Endothelial cell of umbilical vein (primary cell): ENCODE measurements at regions not wholly inside any gene's neighbourhood (a gene's known extent, or its start where the extent isn't known, plus 50 kb on each side); places are given as distances from the start of the nearest gene placed in this dataset.

Experiments
- BruUV-seq: library from RNA; stranded (reverse); fragments of 400-500 nt; replicated peaks from 2 replicates; lab custom pipeline; 2021; lab: Mats Ljungman, UMichigan
- CTCF ChIA-PET: fragments of 300-600, 350-600 bp; sonication (Branson Sonifier 250); formaldehyde crosslinking; loops from one replicate; lab custom pipeline; 2021; ENCODE audit warnings: antibody characterized with exemption, inconsistent platforms; lab: Charles Lee
- POLR2A ChIA-PET: fragments of 300-600, 350-600 bp; sonication (Branson Sonifier 250); formaldehyde crosslinking; loops from one replicate; lab custom pipeline; 2021; ENCODE audit warnings: antibody characterized with exemption, inconsistent platforms; lab: Charles Lee
- DNase-seq: peaks from one replicate; pipeline ENCODE4 v3.0.0-alpha.2; 2011; ENCODE audit warnings: low read depth, low spot score
- FAIRE-seq: peaks from 2 replicates; lab custom pipeline; 2011; peaks lifted over from hg19 to GRCh38; lab: Jason Lieb, UNC
- H2AFZ ChIP-seq: 2 replicates; pipeline ENCODE4 v1.6.0; 2012; ENCODE audit warnings: low read depth, low read length, control low read depth, inconsistent platforms
- H3K27ac ChIP-seq: 2 replicates; pipeline ENCODE4 v1.5.1; 2011; ENCODE audit warnings: low read depth, mild to moderate bottlenecking, control low read depth, low read length, moderate library complexity; ENCODE audit not compliant: insufficient read depth
- H3K27me3 ChIP-seq, 2 experiments: 2 replicates each; pipeline versions ENCODE4 v1.6.0 to v1.6.1; 2011; ENCODE audit warnings: low read length in 2 of 2, mixed read lengths in 1 of 2; ENCODE audit not compliant: control insufficient read depth in 2 of 2, insufficient read depth in 2 of 2
- H3K36me3 ChIP-seq, 2 experiments: 2 replicates in 1 of 2; 3 replicates in 1 of 2; pipeline ENCODE4 v1.5.1; 2011; ENCODE audit warnings: low read length in 2 of 2, mild to moderate bottlenecking in 1 of 2, moderate library complexity in 1 of 2; ENCODE audit not compliant: control insufficient read depth in 2 of 2, insufficient read depth in 2 of 2; ENCODE audit errors: extremely low read depth in 1 of 2
- H3K4me1 ChIP-seq: 3 replicates; pipeline ENCODE4 v1.5.1; 2011; ENCODE audit warnings: mild to moderate bottlenecking, low read length; ENCODE audit not compliant: control insufficient read depth, insufficient read depth; ENCODE audit errors: extremely low read depth
- H3K4me2 ChIP-seq: 2 replicates; pipeline ENCODE4 v1.6.1; 2011; ENCODE audit warnings: low read length, control low read depth, mixed read lengths; ENCODE audit not compliant: insufficient read depth
- H3K4me3 ChIP-seq, 3 experiments: fragments of 200-600 bp in 1 of 3; sonication (generic), shearing (Covaris generic) in 1 of 3; replicated peaks in 1 of 3; 2 replicates each; pipeline ENCODE4 v1.5.1; 2011 to 2016; ENCODE audit warnings: control low read depth in 3 of 3, low read length in 3 of 3, mild to moderate bottlenecking in 2 of 3, inconsistent platforms in 1 of 3, low read depth in 1 of 3, moderate library complexity in 1 of 3; ENCODE audit not compliant: insufficient read depth in 1 of 3
- H3K79me2 ChIP-seq: 2 replicates; pipeline ENCODE4 v1.6.0; 2012; ENCODE audit warnings: low read length, inconsistent platforms; ENCODE audit not compliant: control insufficient read depth, insufficient read depth
- H3K9ac ChIP-seq: replicated peaks from 2 replicates; pipeline ENCODE3; 2011; ENCODE audit warnings: low read length, control low read depth; ENCODE audit not compliant: insufficient read depth; ENCODE audit errors: extremely low read depth
- H3K9me1 ChIP-seq: replicated peaks from 3 replicates; pipeline ENCODE4 v1.6.0; 2011; ENCODE audit warnings: mild to moderate bottlenecking, low read length; ENCODE audit not compliant: control insufficient read depth, insufficient read depth; ENCODE audit errors: extremely low read depth
- H3K9me3 ChIP-seq: replicated peaks from 2 replicates; pipeline ENCODE4 v1.5.1; 2012; ENCODE audit warnings: low read length, inconsistent platforms; ENCODE audit not compliant: control insufficient read depth, insufficient read depth
- H4K20me1 ChIP-seq: replicated peaks from 2 replicates; pipeline ENCODE3; 2011; ENCODE audit warnings: mild to moderate bottlenecking, low read length; ENCODE audit not compliant: control insufficient read depth, insufficient read depth; ENCODE audit errors: extremely low read depth
- EZH2 ChIP-seq: IDR thresholded peaks from 2 replicates; pipeline ENCODE4 v1.6.1; 2012; ENCODE audit warnings: borderline replicate concordance, low read depth, mild to moderate bottlenecking, moderate library complexity, low read length, inconsistent platforms; ENCODE audit not compliant: severe bottlenecking
- FOS ChIP-seq: IDR thresholded peaks from 2 replicates; pipeline ENCODE4 v1.6.1; 2011; ENCODE audit warnings: mild to moderate bottlenecking, low read length, moderate library complexity, borderline replicate concordance; ENCODE audit not compliant: insufficient read depth
- GATA2 ChIP-seq: IDR thresholded peaks from 2 replicates; pipeline ENCODE4 v1.7.0; 2011; ENCODE audit warnings: low read depth, mild to moderate bottlenecking, moderate library complexity, mixed read lengths, low read length; ENCODE audit not compliant: insufficient read length, insufficient read depth
- JUN ChIP-seq: IDR thresholded peaks from 2 replicates; pipeline ENCODE4 v1.6.1; 2011; ENCODE audit warnings: borderline replicate concordance, low read depth; ENCODE audit not compliant: insufficient read length, insufficient read depth
- MAX ChIP-seq: IDR thresholded peaks from 2 replicates; pipeline ENCODE4 v1.6.1; 2011; ENCODE audit not compliant: insufficient read depth, insufficient read length
- MYC ChIP-seq: IDR thresholded peaks from one replicate; pipeline ENCODE4 v1.6.1; 2011; ENCODE audit warnings: mild to moderate bottlenecking, low read depth, low read length
- POLR2A ChIP-seq: IDR thresholded peaks from 2 replicates; pipeline ENCODE4 v1.6.1; 2012; ENCODE audit warnings: low read depth, mild to moderate bottlenecking, control low read depth, low read length
- POLR2AphosphoS5 ChIP-seq: IDR thresholded peaks from 2 replicates; pipeline ENCODE4 v1.6.1; 2012; ENCODE audit warnings: low read depth, mild to moderate bottlenecking, control low read depth, low read length, moderate library complexity; ENCODE audit not compliant: insufficient read depth
- dilution Hi-C: fragments of 300-500 bp; cut with MboI; formaldehyde crosslinking; loops from one replicate; pipeline ENCODE4 v1.15.0; 2019; ENCODE audit warnings: low sequenced_read_pairs; ENCODE audit not compliant: extremely low pct_ligation_motif_present
- intact Hi-C: fragments of 100-400 bp; cut with micrococcal nuclease; formaldehyde crosslinking; loops from one replicate; pipeline ENCODE4 v1.10.0; 2022
- TF ChIP-seq, protein P1 (sequence below), 2 donors: IDR thresholded peaks; 1 replicate in 1 of 2; 2 replicates in 1 of 2; pipeline ENCODE4 v1.5.1; 2011; ENCODE audit warnings: low read length in 2 of 2, mild to moderate bottlenecking in 2 of 2, moderate library complexity in 2 of 2, control low read depth in 1 of 2, inconsistent platforms in 1 of 2, low read depth in 1 of 2; ENCODE audit not compliant: insufficient read depth in 1 of 2; ENCODE audit errors: extremely low read depth in 1 of 2

GRCh38 chr18:24853076-24853475 lies 392.6 kb downstream of the HRH4 start:
- Histone ChIP-seq H3K27ac (no peak overlapping the region), H3K9me3 (no peaks in the 10 kb centered on the region), H3K9me1 (no peaks in the 10 kb centered on the region), H2AFZ (no peak overlapping the region), H3K4me3 (no peak overlapping the region), H4K20me1 (no peaks in the 10 kb centered on the region), H3K4me1 (no peaks in the 10 kb centered on the region), H3K36me3 (no peaks in the 10 kb centered on the region), H3K4me2 (no peak overlapping the region), H3K9ac (no peak overlapping the region), H3K79me2 (no peaks in the 10 kb centered on the region), H3K27me3 (peaks cover 14 to 15% of the 10 kb centered on the region in 2 experiments)
- dilution Hi-C loops (no loop called here), intact Hi-C loops (no loop called here)
- FAIRE-seq (no peak), DNase-seq (no peak)
- ChIA-PET CTCF (no interaction called here), POLR2A (no interaction called here)
- TF ChIP-seq MAX: no peak
- no peak for TF ChIP-seq JUN
- no peak for TF ChIP-seq MYC
- TF ChIP-seq POLR2AphosphoS5: no peak
- TF ChIP-seq FOS: no peak
- no peak for TF ChIP-seq POLR2A
- TF ChIP-seq, protein P1, sequence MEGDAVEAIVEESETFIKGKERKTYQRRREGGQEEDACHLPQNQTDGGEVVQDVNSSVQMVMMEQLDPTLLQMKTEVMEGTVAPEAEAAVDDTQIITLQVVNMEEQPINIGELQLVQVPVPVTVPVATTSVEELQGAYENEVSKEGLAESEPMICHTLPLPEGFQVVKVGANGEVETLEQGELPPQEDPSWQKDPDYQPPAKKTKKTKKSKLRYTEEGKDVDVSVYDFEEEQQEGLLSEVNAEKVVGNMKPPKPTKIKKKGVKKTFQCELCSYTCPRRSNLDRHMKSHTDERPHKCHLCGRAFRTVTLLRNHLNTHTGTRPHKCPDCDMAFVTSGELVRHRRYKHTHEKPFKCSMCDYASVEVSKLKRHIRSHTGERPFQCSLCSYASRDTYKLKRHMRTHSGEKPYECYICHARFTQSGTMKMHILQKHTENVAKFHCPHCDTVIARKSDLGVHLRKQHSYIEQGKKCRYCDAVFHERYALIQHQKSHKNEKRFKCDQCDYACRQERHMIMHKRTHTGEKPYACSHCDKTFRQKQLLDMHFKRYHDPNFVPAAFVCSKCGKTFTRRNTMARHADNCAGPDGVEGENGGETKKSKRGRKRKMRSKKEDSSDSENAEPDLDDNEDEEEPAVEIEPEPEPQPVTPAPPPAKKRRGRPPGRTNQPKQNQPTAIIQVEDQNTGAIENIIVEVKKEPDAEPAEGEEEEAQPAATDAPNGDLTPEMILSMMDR (IDR thresholded peaks at IDR 0.05; ENCODE audit: extremely low read depth in 1 of 2, insufficient read depth in 1 of 2, low read depth in 1 of 2, low read length in 2 of 2): no peak
- TF ChIP-seq GATA2: no peak
- TF ChIP-seq EZH2: no peak
- BruUV-seq: no TSS peak
